ENCODE measurements at regions not wholly inside any gene's neighbourhood (a gene's known extent, or its start where the extent isn't known, plus 50 kb on each side); places are given as distances from the start of the nearest gene placed in this dataset.
"Not testable (repeated sequence)": the region's sequence is repeated elsewhere in the genome, so short reads cannot be mapped to it uniquely, and the experiment has no call there.

DNA sequence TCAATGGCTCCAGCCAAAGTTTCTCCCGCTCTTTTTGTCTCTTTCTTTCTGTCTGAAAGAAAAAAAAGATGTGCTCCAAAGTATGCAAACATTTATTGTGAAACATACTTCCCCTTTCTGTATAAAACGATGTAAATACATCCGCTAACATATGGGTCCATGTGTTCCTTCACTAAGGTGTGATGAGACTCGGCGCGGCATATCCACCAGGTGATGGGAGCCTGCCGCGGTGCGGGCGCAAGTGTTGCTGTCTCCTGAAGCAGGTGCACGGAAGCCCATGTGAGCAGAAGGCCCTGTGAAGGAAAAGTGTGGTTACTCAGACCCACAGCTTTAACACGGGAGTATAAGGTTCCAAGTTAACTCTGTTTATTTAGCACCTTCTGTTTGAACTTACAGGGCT lies 466.6 kb upstream of the C1orf87 start:
- Histone ChIP-seq H3K36me3 (replicated peaks; ENCODE audit: control insufficient read depth, insufficient read depth, low read length) (no peaks in the 10 kb centered on the region), H3K27me3 (ENCODE audit: control insufficient read depth, insufficient read depth, low read length) (no peaks in the 10 kb centered on the region), H3K4me3 (ENCODE audit: insufficient read depth, low read depth, low read length) (no peak overlapping the region)
- no peak for DNase-seq

DNA sequence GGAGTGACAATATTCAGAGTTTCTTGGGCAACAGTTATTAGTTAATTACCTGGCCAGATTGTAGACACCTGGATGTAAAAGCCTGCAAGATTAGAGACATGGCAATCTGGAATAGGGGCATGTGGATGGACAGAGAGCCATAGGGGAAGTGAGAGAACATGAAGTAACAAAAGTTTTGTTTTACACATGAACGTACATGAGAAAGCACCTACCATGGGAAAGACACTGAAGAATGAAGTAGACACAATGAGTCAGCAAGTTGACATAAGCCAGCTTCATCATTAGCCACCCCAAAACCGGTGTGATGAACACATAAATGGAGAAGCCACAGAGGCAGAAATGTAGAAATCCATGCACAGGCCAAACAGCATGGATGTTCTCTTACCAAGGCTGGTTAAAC lies 462.1 kb upstream of the C1orf87 start:
- Histone ChIP-seq H3K4me3 (ENCODE audit: insufficient read depth, low read depth, low read length) (no peak overlapping the region), H3K36me3 (replicated peaks; ENCODE audit: control insufficient read depth, insufficient read depth, low read length) (no peaks in the 10 kb centered on the region), H3K27me3 (ENCODE audit: control insufficient read depth, insufficient read depth, low read length) (no peaks in the 10 kb centered on the region)
- DNase-seq: no peak

DNA sequence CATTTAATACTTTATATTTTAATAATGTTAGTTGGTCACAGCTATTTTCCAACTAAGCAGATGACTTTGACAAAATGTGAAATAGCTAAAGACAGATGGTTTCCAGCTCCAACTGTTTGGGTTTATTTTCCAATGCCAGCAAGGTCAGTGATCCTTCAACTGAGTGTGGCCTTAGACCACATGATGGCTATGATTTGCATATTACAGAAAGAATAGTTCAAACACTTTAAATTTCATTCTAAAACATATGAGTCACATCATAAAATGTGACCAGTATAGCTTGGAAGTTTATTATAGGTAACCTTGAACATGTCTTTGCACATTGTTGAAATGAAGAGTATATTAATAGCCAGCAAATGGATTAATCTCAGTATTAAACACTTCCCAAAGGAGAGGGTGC lies 454.0 kb upstream of the C1orf87 start:
- DNase-seq: no peak
- H3K27me3 ChIP-seq (ENCODE audit: control insufficient read depth, insufficient read depth, low read length): no peaks in the 10 kb centered on the region
- no peaks in the 10 kb centered on the region for H3K36me3 ChIP-seq (replicated peaks; ENCODE audit: control insufficient read depth, insufficient read depth, low read length)
- H3K4me3 ChIP-seq (ENCODE audit: insufficient read depth, low read depth, low read length): no peak overlapping the region

DNA sequence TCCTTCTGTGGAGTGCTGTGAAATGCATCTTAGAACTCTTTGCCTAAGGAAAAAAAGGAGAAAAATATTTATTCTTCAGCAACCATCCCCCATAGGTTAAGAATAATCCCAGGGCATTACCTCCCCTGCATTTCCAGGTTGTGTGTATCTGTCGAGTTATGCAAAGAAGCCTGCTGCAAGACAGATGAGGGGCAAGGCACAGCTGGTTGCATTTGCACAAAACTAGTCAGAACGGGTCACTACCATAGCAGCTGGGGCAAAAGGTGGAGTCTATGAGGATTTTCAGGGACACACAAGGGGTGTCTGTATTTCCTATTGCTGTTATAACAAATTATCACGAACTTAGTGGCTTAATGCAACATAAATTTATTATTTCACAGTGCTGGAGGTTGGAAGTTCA lies 443.4 kb upstream of the C1orf87 start:
- DNase-seq: no peak
- H3K27me3 ChIP-seq (ENCODE audit: control insufficient read depth, insufficient read depth, low read length): no peaks in the 10 kb centered on the region
- H3K36me3 ChIP-seq (replicated peaks; ENCODE audit: control insufficient read depth, insufficient read depth, low read length): no peaks in the 10 kb centered on the region
- H3K4me3 ChIP-seq (ENCODE audit: insufficient read depth, low read depth, low read length): no peak overlapping the region

DNA sequence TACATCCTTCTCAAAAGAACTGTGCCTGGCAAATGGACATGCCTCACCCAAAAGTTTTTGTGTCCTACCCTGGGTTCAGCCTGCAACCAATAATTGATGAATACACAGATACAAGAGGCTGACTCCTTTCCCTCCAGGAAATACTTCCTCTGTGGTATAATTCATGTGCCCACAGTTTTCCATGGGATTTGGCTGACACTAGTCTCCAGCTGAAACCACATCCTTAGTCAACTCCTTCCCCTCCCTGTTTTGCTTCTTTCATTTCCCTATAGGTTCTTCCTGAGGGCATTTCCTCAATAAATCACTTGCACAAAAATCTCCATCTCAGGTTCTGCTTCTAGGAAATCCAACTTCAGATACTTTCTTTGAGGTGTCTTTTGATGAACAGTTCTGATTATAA lies 436.6 kb upstream of the C1orf87 start:
- no peaks in the 10 kb centered on the region for H3K36me3 ChIP-seq (replicated peaks; ENCODE audit: control insufficient read depth, insufficient read depth, low read length)
- no peaks in the 10 kb centered on the region for H3K27me3 ChIP-seq (ENCODE audit: control insufficient read depth, insufficient read depth, low read length)
- H3K4me3 ChIP-seq (ENCODE audit: insufficient read depth, low read depth, low read length): no peak overlapping the region
- DNase-seq: no peak

DNA sequence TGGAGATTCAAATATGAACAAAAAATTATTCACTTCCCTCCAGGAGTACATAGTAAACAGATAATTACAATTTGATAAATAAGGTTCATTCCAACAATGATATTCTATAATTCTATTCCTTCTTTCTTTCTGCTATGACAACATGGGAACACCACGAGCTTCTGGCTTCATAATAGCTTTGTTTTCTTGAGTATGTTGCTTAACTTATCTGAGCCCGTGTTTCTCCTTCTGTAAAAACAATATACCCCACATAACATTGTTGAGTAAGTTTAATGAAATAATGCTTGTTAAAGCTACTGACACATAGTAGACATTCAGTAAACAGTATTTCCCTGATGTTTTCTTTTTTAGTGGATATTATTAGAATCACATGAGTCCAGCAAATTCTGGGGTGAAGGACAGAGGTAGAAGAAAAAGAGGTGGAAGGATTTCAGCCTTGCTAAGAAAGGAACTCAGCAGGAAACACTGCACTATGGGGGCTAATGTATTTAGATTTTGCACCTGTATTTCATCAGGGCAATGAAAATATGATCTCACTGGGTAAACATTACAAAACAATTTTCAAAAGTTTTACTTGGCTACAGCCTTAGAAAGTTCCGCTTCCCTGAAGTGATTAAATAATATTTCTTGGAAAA lies 430.8 kb upstream of the C1orf87 start:
- H3K4me3 ChIP-seq (ENCODE audit: insufficient read depth, low read depth, low read length): no peak overlapping the region
- no peaks in the 10 kb centered on the region for H3K36me3 ChIP-seq (replicated peaks; ENCODE audit: control insufficient read depth, insufficient read depth, low read length)
- no peaks in the 10 kb centered on the region for H3K27me3 ChIP-seq (ENCODE audit: control insufficient read depth, insufficient read depth, low read length)
- DNase-seq: no peak

DNA sequence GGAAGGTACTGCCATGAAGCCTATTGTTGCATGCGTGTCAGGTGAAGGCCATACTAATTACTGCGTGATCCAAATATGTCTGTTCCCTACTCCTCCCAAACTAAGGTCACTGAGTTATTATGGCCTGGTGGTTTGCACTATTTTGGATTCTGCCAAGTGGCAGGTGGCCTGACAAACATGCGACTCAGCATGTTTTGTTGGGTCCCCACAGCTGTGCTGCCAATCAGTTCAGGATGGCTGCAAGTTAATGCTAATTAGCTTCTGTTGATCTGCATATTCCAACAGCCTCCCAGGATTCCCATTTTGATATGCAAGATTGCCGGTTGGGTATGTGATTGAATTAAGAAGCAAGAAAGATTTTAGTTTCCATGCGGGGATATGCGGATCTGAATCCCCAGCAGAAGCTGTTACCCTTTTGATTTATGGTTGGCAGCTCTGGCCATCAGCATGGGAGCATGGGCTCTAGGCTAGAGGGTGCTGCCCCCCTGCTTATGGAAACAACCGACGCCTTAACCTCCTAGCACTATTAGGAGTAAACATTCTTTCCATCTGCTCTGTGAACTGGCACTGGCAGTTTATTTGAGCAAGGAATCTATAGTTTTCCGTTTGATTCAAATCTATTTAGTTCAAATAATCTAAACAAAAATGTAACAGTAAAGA lies 429.8 kb upstream of the C1orf87 start:
- Histone ChIP-seq H3K4me3 (ENCODE audit: insufficient read depth, low read depth, low read length) (no peak overlapping the region), H3K27me3 (ENCODE audit: control insufficient read depth, insufficient read depth, low read length) (no peaks in the 10 kb centered on the region), H3K36me3 (replicated peaks; ENCODE audit: control insufficient read depth, insufficient read depth, low read length) (no peaks in the 10 kb centered on the region)
- DNase-seq: no peak

DNA sequence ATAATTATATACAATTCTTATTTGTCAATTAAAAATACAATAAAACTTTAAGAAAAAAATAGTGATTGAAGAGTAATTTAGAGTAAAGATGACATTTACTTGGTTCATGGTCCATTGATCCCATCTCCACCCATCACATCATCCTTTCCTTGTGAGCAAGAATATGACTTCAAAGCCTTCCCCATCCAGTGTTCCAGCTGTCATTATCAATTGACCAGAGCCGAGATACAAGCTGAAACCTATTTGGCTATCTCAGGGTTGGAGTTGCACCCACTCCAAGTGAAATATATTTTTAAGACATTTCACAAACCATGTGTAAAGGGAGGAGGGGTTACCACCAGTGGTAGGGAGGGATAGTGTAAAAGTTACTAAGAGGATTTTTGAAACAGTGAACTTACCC lies 428.9 kb upstream of the C1orf87 start:
- DNase-seq: no peak
- no peaks in the 10 kb centered on the region for H3K27me3 ChIP-seq (ENCODE audit: control insufficient read depth, insufficient read depth, low read length)
- no peak overlapping the region for H3K4me3 ChIP-seq (ENCODE audit: insufficient read depth, low read depth, low read length)
- no peaks in the 10 kb centered on the region for H3K36me3 ChIP-seq (replicated peaks; ENCODE audit: control insufficient read depth, insufficient read depth, low read length)

DNA sequence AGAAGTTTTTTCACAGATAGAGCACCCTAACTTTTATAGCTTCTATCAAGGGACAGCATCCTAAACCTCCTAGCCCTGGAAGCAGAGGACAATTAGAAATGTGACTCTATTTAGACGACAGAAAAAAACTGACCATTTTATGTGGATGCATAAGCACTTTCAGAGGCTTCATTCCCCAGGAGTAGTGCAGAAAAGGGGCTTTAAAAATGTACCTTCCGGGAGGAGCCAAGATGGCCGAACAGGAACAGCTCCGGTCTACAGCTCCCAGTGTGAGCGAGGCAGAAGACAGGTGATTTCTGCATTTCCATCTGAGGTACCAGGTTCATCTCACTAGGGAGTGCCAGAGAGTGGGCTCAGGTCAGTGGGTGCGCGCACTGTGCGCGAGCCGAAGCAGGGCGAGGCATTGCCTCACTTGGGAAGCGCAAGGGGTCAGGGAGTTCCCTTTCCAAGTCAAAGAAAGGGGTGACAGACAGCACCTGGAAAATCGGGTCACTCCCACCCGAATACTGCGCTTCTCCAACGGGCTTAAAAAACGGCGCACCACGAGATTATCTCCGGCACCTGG lies 416.4 kb upstream of the C1orf87 start:
- H3K36me3 ChIP-seq (replicated peaks; ENCODE audit: control insufficient read depth, insufficient read depth, low read length); DNase-seq; H3K27me3 ChIP-seq (ENCODE audit: control insufficient read depth, insufficient read depth, low read length): not testable (repeated sequence)
- peak overlapping the region; percentile 20 for H3K4me3 ChIP-seq (ENCODE audit: insufficient read depth, low read depth, low read length)

DNA sequence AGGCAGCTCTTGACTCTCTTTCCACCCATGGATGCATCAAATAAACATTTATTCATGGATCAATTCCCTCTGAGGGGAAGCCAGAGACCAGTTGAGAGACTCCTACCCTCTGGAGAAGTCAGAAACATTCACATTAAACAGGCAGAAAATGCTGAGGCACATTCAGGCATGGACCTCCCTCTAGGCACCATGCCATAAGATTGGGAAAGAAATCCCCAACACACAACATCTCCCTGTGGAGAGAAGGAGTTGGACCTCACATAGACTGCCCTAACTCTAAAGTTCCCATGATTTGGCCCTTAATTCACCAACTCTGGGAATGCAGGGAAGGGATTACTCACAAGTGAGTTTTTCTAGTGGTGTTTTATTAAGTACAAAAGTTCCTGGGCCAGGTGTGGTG lies 415.3 kb upstream of the C1orf87 start:
- no peaks in the 10 kb centered on the region for H3K27me3 ChIP-seq (ENCODE audit: control insufficient read depth, insufficient read depth, low read length)
- H3K36me3 ChIP-seq (replicated peaks; ENCODE audit: control insufficient read depth, insufficient read depth, low read length): no peaks in the 10 kb centered on the region
- H3K4me3 ChIP-seq (ENCODE audit: insufficient read depth, low read depth, low read length): no peak overlapping the region
- no peak for DNase-seq

DNA sequence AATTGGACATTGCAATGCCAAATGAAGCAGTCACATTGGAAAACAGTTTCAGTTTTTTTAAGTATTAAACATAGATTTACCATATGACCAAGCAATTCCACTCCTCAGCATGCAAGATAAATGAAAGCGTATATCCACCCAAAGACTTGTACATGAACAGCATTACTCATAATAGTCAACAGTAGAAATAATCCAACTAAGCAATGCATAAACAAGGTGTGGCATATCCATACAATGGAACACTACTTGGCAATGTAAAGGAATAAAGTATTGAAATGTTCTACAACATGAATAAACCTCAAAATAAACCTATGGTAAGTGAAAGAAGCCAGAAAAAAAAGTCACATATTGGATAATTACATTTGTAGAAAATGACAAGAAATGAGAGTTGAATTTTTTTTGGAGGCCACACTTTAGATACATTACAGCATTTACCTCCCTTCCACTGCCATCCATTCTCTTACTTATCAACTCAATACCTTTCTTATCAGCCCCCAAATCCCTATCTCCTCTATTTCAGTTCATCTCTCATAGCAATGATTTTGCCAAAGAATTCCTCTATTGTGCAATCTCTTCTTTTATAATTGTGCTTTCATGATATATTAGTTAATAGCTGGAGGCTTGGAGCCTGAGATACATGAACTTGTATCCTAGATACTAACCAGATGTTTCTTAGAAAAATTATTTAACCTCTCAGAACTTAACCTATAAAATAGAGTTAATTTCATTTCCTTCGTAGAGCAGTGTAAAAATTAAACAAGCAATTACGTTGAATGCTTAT lies 414.2 kb upstream of the C1orf87 start:
- Histone ChIP-seq H3K27me3 (ENCODE audit: control insufficient read depth, insufficient read depth, low read length) (no peaks in the 10 kb centered on the region), H3K4me3 (ENCODE audit: insufficient read depth, low read depth, low read length) (no peak overlapping the region), H3K36me3 (replicated peaks; ENCODE audit: control insufficient read depth, insufficient read depth, low read length) (no peaks in the 10 kb centered on the region)
- DNase-seq: no peak

DNA sequence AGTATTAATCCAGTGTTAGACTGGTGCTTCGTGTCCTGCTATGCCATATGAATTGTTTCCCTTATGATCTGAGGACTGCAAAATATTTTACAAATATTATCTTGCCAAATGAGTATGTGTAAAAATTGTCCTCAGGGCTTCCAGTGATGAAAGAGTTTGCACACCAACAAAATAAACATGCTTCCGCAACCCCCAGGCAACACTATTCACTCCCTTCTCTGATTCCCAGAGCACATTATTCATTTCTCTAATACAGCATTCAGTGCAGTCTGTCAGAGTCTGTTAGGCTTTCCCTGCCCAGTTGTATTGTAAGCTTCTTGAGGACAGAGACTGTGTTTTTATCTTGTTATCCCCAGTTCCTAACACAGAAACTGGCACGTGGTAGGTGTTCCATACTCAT lies 409.9 kb upstream of the C1orf87 start:
- Histone ChIP-seq H3K36me3 (replicated peaks; ENCODE audit: control insufficient read depth, insufficient read depth, low read length) (no peaks in the 10 kb centered on the region), H3K4me3 (ENCODE audit: insufficient read depth, low read depth, low read length) (no peak overlapping the region), H3K27me3 (ENCODE audit: control insufficient read depth, insufficient read depth, low read length) (no peaks in the 10 kb centered on the region)
- DNase-seq: no peak

DNA sequence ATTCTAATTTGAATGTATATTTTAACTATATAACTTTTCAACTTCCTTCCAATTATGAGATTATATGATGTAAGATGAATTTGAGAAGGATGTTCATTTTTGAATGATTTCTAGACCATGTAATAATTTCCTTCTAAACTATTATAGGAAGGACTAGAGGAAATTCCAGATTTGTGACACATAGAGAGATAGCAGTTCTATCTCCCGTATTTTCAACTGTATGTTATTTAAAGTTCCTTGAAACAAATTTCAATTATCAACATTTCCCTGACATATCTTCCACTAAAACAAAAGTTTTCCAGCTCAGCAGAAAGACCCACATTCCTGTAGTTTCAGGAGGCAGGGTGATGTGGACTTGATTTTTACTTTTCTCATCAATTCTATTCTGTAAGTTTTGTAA lies 396.7 kb upstream of the C1orf87 start:
- H3K27me3 ChIP-seq (ENCODE audit: control insufficient read depth, insufficient read depth, low read length): no peaks in the 10 kb centered on the region; the same call in 1 of the 2 replicates
- no peak overlapping the region for H3K4me3 ChIP-seq (ENCODE audit: insufficient read depth, low read depth, low read length)
- DNase-seq: no peak
- H3K36me3 ChIP-seq (replicated peaks; ENCODE audit: control insufficient read depth, insufficient read depth, low read length): no peaks in the 10 kb centered on the region

DNA sequence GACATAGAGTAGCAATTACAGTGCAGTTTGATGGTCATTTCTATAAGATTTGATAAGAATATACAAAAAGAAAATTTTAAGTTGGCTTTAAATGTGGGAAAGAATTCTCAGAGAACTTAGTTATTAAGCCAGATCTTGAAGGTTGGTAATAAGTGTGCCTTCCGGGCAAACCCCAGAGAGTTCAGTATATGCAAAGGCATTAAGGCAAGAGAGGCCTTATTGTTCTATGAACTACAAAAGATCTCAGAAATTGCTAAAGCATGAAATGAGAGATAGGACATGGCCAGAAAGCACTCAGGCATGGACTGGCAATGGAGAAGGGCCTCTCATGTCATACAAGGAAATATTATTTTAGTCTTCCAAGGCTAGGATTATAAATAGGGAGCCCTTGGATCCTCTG lies 390.2 kb upstream of the C1orf87 start:
- Histone ChIP-seq H3K4me3 (ENCODE audit: insufficient read depth, low read depth, low read length) (no peak overlapping the region), H3K27me3 (ENCODE audit: control insufficient read depth, insufficient read depth, low read length) (peaks cover 24% of the 10 kb centered on the region; the same call in 1 of the 2 replicates), H3K36me3 (replicated peaks; ENCODE audit: control insufficient read depth, insufficient read depth, low read length) (no peaks in the 10 kb centered on the region)
- no peak for DNase-seq

DNA sequence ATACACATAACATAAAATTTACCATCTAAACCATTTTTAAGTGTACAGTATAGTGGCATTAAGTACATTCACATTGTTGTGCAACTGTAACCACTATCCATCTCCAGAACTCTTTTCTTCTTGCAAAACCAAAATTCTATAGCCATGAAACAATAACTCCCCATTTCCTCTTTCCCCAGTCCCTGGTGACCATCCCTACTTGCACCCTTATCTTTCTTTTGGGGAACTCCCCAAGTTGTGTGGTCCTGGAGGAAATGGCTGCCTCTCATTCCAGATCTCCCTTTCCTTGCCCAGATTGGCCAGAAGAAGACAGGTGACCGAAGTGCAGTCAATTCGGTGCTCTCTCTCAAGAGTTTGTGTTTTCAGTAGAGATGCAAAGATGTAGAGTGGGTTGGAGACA lies 389.6 kb upstream of the C1orf87 start:
- H3K36me3 ChIP-seq (replicated peaks; ENCODE audit: control insufficient read depth, insufficient read depth, low read length): no peaks in the 10 kb centered on the region
- H3K4me3 ChIP-seq (ENCODE audit: insufficient read depth, low read depth, low read length): no peak overlapping the region
- H3K27me3 ChIP-seq (ENCODE audit: control insufficient read depth, insufficient read depth, low read length): peaks cover 25% of the 10 kb centered on the region; the same call in 1 of the 2 replicates
- DNase-seq: no peak

All from H7 (cell line).